Sigmoid colon (tissue), 3 donors: ENCODE measurements at regions not wholly inside any gene's neighbourhood (a gene's known extent, or its start where the extent isn't known, plus 50 kb on each side); places are given as distances from the start of the nearest gene placed in this dataset.

Source experiments
- POLR2A ChIP-seq, 2 donors: fragments of 450-650 bp; IDR thresholded peaks; one replicate each; pipeline ENCODE4 v1.6.1; 2016; ENCODE audit warnings: antibody characterized with exemption in 2 of 2, mild to moderate bottlenecking in 2 of 2, moderate library complexity in 2 of 2
- TF ChIP-seq, protein P1 (sequence below), 4 experiments: fragments of 450-650 bp in 3 of 4; fragments of 200-600 bp in 1 of 4; IDR thresholded peaks; one replicate each; pipeline ENCODE4 v1.5.1; 2016 to 2019; ENCODE audit warnings: antibody characterized with exemption in 4 of 4, mild to moderate bottlenecking in 3 of 4, moderate library complexity in 2 of 4

DNA sequence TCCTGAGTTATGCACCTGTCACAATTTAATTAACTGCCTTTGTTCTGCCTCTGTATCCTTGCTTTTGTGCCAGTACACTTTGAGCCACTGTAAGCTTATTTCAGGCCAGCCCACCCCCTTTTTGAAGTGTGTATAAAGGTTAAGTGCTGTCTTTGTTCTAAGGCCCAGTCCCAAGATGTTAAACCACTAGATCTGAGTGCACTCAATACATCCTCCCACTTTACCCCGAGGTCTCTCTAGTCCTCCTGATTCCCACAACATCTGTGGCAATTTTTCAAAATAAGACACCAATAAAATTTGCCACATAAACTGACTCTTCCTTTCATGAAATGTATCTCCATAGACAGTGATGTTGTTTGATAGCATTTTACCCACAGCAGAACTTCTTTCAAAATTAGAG, 124.1 kb upstream of the SPIN4 start:
- TF ChIP-seq, protein P1, sequence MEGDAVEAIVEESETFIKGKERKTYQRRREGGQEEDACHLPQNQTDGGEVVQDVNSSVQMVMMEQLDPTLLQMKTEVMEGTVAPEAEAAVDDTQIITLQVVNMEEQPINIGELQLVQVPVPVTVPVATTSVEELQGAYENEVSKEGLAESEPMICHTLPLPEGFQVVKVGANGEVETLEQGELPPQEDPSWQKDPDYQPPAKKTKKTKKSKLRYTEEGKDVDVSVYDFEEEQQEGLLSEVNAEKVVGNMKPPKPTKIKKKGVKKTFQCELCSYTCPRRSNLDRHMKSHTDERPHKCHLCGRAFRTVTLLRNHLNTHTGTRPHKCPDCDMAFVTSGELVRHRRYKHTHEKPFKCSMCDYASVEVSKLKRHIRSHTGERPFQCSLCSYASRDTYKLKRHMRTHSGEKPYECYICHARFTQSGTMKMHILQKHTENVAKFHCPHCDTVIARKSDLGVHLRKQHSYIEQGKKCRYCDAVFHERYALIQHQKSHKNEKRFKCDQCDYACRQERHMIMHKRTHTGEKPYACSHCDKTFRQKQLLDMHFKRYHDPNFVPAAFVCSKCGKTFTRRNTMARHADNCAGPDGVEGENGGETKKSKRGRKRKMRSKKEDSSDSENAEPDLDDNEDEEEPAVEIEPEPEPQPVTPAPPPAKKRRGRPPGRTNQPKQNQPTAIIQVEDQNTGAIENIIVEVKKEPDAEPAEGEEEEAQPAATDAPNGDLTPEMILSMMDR (IDR thresholded peaks at IDR 0.05), result no peak
- TF ChIP-seq POLR2A (IDR thresholded peaks at IDR 0.05), result no peak
